Endothelial cell of umbilical vein (primary cell): ENCODE measurements at regions not wholly inside any gene's neighbourhood (a gene's known extent, or its start where the extent isn't known, plus 50 kb on each side); places are given as distances from the start of the nearest gene placed in this dataset.

Source experiments
- BruUV-seq: library from RNA; stranded (reverse); fragments of 400-500 nt; replicated peaks from 2 replicates; lab custom pipeline; 2021; lab: Mats Ljungman, UMichigan
- CTCF ChIA-PET: fragments of 300-600, 350-600 bp; sonication (Branson Sonifier 250); formaldehyde crosslinking; loops from one replicate; lab custom pipeline; 2021; ENCODE audit warnings: antibody characterized with exemption, inconsistent platforms; lab: Charles Lee
- POLR2A ChIA-PET: fragments of 300-600, 350-600 bp; sonication (Branson Sonifier 250); formaldehyde crosslinking; loops from one replicate; lab custom pipeline; 2021; ENCODE audit warnings: antibody characterized with exemption, inconsistent platforms; lab: Charles Lee
- DNase-seq: peaks from one replicate; pipeline ENCODE4 v3.0.0-alpha.2; 2011; ENCODE audit warnings: low read depth, low spot score
- FAIRE-seq: peaks from 2 replicates; lab custom pipeline; 2011; peaks lifted over from hg19 to GRCh38; lab: Jason Lieb, UNC
- H2AFZ ChIP-seq: 2 replicates; pipeline ENCODE4 v1.6.0; 2012; ENCODE audit warnings: low read depth, low read length, control low read depth, inconsistent platforms
- H3K27ac ChIP-seq: 2 replicates; pipeline ENCODE4 v1.5.1; 2011; ENCODE audit warnings: low read depth, mild to moderate bottlenecking, control low read depth, low read length, moderate library complexity; ENCODE audit not compliant: insufficient read depth
- H3K27me3 ChIP-seq, 2 experiments: 2 replicates each; pipeline versions ENCODE4 v1.6.0 to v1.6.1; 2011; ENCODE audit warnings: low read length in 2 of 2, mixed read lengths in 1 of 2; ENCODE audit not compliant: control insufficient read depth in 2 of 2, insufficient read depth in 2 of 2
- H3K36me3 ChIP-seq, 2 experiments: 2 replicates in 1 of 2; 3 replicates in 1 of 2; pipeline ENCODE4 v1.5.1; 2011; ENCODE audit warnings: low read length in 2 of 2, mild to moderate bottlenecking in 1 of 2, moderate library complexity in 1 of 2; ENCODE audit not compliant: control insufficient read depth in 2 of 2, insufficient read depth in 2 of 2; ENCODE audit errors: extremely low read depth in 1 of 2
- H3K4me1 ChIP-seq: 3 replicates; pipeline ENCODE4 v1.5.1; 2011; ENCODE audit warnings: mild to moderate bottlenecking, low read length; ENCODE audit not compliant: control insufficient read depth, insufficient read depth; ENCODE audit errors: extremely low read depth
- H3K4me2 ChIP-seq: 2 replicates; pipeline ENCODE4 v1.6.1; 2011; ENCODE audit warnings: low read length, control low read depth, mixed read lengths; ENCODE audit not compliant: insufficient read depth
- H3K4me3 ChIP-seq, 3 experiments: fragments of 200-600 bp in 1 of 3; sonication (generic), shearing (Covaris generic) in 1 of 3; replicated peaks in 1 of 3; 2 replicates each; pipeline ENCODE4 v1.5.1; 2011 to 2016; ENCODE audit warnings: control low read depth in 3 of 3, low read length in 3 of 3, mild to moderate bottlenecking in 2 of 3, inconsistent platforms in 1 of 3, low read depth in 1 of 3, moderate library complexity in 1 of 3; ENCODE audit not compliant: insufficient read depth in 1 of 3
- H3K79me2 ChIP-seq: 2 replicates; pipeline ENCODE4 v1.6.0; 2012; ENCODE audit warnings: low read length, inconsistent platforms; ENCODE audit not compliant: control insufficient read depth, insufficient read depth
- H3K9ac ChIP-seq: replicated peaks from 2 replicates; pipeline ENCODE3; 2011; ENCODE audit warnings: low read length, control low read depth; ENCODE audit not compliant: insufficient read depth; ENCODE audit errors: extremely low read depth
- H3K9me1 ChIP-seq: replicated peaks from 3 replicates; pipeline ENCODE4 v1.6.0; 2011; ENCODE audit warnings: mild to moderate bottlenecking, low read length; ENCODE audit not compliant: control insufficient read depth, insufficient read depth; ENCODE audit errors: extremely low read depth
- H3K9me3 ChIP-seq: replicated peaks from 2 replicates; pipeline ENCODE4 v1.5.1; 2012; ENCODE audit warnings: low read length, inconsistent platforms; ENCODE audit not compliant: control insufficient read depth, insufficient read depth
- H4K20me1 ChIP-seq: replicated peaks from 2 replicates; pipeline ENCODE3; 2011; ENCODE audit warnings: mild to moderate bottlenecking, low read length; ENCODE audit not compliant: control insufficient read depth, insufficient read depth; ENCODE audit errors: extremely low read depth
- CTCF ChIP-seq, 2 donors: IDR thresholded peaks; 1 replicate in 1 of 2; 2 replicates in 1 of 2; pipeline ENCODE4 v1.5.1; 2011; ENCODE audit warnings: low read length in 2 of 2, mild to moderate bottlenecking in 2 of 2, moderate library complexity in 2 of 2, control low read depth in 1 of 2, inconsistent platforms in 1 of 2, low read depth in 1 of 2; ENCODE audit not compliant: insufficient read depth in 1 of 2; ENCODE audit errors: extremely low read depth in 1 of 2
- EZH2 ChIP-seq: IDR thresholded peaks from 2 replicates; pipeline ENCODE4 v1.6.1; 2012; ENCODE audit warnings: borderline replicate concordance, low read depth, mild to moderate bottlenecking, moderate library complexity, low read length, inconsistent platforms; ENCODE audit not compliant: severe bottlenecking
- FOS ChIP-seq: IDR thresholded peaks from 2 replicates; pipeline ENCODE4 v1.6.1; 2011; ENCODE audit warnings: mild to moderate bottlenecking, low read length, moderate library complexity, borderline replicate concordance; ENCODE audit not compliant: insufficient read depth
- GATA2 ChIP-seq: IDR thresholded peaks from 2 replicates; pipeline ENCODE4 v1.7.0; 2011; ENCODE audit warnings: low read depth, mild to moderate bottlenecking, moderate library complexity, mixed read lengths, low read length; ENCODE audit not compliant: insufficient read length, insufficient read depth
- JUN ChIP-seq: IDR thresholded peaks from 2 replicates; pipeline ENCODE4 v1.6.1; 2011; ENCODE audit warnings: borderline replicate concordance, low read depth; ENCODE audit not compliant: insufficient read length, insufficient read depth
- MYC ChIP-seq: IDR thresholded peaks from one replicate; pipeline ENCODE4 v1.6.1; 2011; ENCODE audit warnings: mild to moderate bottlenecking, low read depth, low read length
- POLR2A ChIP-seq: IDR thresholded peaks from 2 replicates; pipeline ENCODE4 v1.6.1; 2012; ENCODE audit warnings: low read depth, mild to moderate bottlenecking, control low read depth, low read length
- POLR2AphosphoS5 ChIP-seq: IDR thresholded peaks from 2 replicates; pipeline ENCODE4 v1.6.1; 2012; ENCODE audit warnings: low read depth, mild to moderate bottlenecking, control low read depth, low read length, moderate library complexity; ENCODE audit not compliant: insufficient read depth
- dilution Hi-C: fragments of 300-500 bp; cut with MboI; formaldehyde crosslinking; loops from one replicate; pipeline ENCODE4 v1.15.0; 2019; ENCODE audit warnings: low sequenced_read_pairs; ENCODE audit not compliant: extremely low pct_ligation_motif_present
- intact Hi-C: fragments of 100-400 bp; cut with micrococcal nuclease; formaldehyde crosslinking; loops from one replicate; pipeline ENCODE4 v1.10.0; 2022
- TF ChIP-seq, protein P1 (sequence below): IDR thresholded peaks from 2 replicates; pipeline ENCODE4 v1.6.1; 2011; ENCODE audit not compliant: insufficient read depth, insufficient read length

DNA sequence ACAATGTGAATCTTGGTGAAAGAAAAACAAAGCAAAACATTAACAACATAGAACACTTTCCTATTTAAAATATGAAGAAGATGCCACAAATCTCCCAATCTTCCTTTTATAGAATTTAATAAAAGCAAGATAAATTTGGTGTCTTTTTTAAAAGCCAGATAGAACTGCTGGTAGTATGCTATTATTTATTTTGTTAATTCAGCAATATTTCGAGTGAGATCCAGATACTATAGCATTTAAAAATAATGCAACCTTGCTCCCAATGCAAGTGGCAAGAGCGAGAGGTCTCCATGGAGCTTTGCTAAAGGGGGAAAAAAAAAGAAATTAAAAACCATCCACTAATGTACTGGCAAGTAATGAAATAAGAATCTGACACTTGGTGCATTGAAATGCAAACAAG lies 121.8 kb downstream of the IL20RB start:
- TF ChIP-seq, protein P1, sequence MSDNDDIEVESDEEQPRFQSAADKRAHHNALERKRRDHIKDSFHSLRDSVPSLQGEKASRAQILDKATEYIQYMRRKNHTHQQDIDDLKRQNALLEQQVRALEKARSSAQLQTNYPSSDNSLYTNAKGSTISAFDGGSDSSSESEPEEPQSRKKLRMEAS: no peak
- Histone ChIP-seq H3K79me2 (no peaks in the 10 kb centered on the region), H3K36me3 (no peaks in the 10 kb centered on the region), H3K9me1 (no peaks in the 10 kb centered on the region), H3K4me1 (no peaks in the 10 kb centered on the region), H3K4me2 (no peak overlapping the region), H3K27ac (no peak overlapping the region), H3K27me3 (peaks cover 0 to 6% of the 10 kb centered on the region in 2 experiments), H3K9me3 (no peaks in the 10 kb centered on the region), H4K20me1 (no peaks in the 10 kb centered on the region), H3K9ac (no peak overlapping the region), H2AFZ (no peak overlapping the region), H3K4me3 (no peak overlapping the region)
- FAIRE-seq (no peak), DNase-seq (no peak)
- POLR2A ChIA-PET: no interaction called here
- intact Hi-C loops: no loop called here
- no TSS peak for BruUV-seq
- CTCF ChIA-PET: no interaction called here
- dilution Hi-C loops: no loop called here

DNA sequence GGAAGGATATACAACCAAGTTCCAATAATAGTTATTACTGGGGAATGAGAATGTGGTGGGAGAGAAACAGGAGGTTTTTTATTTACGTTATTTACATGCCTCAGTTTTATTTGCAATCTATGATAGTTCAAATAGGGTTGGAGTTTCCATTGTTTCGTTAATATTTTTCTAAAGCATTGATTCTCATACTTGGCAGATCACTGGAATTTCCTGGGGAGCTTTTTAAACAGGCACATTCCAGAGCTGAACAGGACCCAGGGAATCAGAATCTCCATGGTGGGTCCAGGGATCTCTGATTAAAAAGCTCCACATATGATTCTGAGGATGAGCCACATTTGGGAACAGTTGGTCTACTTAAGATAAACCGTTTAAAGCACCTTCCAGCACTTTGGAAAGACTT lies 123.9 kb downstream of the IL20RB start:
- intact Hi-C loops: no loop called here
- ChIA-PET POLR2A (no interaction called here), CTCF (no interaction called here)
- Histone ChIP-seq H3K27me3 (peaks cover 3 to 7% of the 10 kb centered on the region in 2 experiments), H3K4me3 (no peak overlapping the region), H3K79me2 (no peaks in the 10 kb centered on the region), H3K9ac (no peak overlapping the region), H3K4me1 (no peaks in the 10 kb centered on the region), H4K20me1 (no peaks in the 10 kb centered on the region), H3K36me3 (no peaks in the 10 kb centered on the region), H3K4me2 (no peak overlapping the region), H3K9me3 (no peaks in the 10 kb centered on the region), H3K9me1 (no peaks in the 10 kb centered on the region), H2AFZ (no peak overlapping the region), H3K27ac (no peak overlapping the region)
- TF ChIP-seq MYC (no peak), FOS (no peak), EZH2 (no peak), GATA2 (no peak), POLR2AphosphoS5 (no peak), CTCF (IDR thresholded peaks at IDR 0.05; ENCODE audit: extremely low read depth in 1 of 2, insufficient read depth in 1 of 2, low read depth in 1 of 2, low read length in 2 of 2) (no peak), JUN (no peak), POLR2A (no peak)
- TF ChIP-seq, protein P1: no peak
- FAIRE-seq (no peak), DNase-seq (no peak)
- dilution Hi-C loops: no loop called here
- BruUV-seq: no TSS peak
